ENCODE measurements at regions not wholly inside any gene's neighbourhood (a gene's known extent, or its start where the extent isn't known, plus 50 kb on each side); places are given as distances from the start of the nearest gene placed in this dataset.

DNA sequence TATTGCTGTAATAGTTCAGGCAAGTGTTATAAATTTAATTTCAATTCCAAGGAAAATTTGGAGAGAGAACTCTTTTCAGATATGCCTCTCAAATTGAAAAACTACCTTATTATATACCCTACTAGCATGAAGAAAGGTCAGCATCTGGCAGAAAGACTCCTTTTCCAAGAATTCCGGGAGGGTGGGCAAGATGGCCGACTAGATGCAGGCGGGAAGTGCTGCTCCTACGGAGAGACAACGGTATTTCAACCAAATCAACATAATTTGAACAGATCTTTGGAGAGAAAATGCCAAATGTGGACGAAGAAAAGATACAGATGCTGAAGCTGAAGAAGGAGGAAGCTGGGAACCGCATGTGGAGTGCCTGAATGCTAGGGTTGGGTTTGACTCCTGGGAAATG is 53.8 kb upstream of the INTU start:
- no peak for TF ChIP-seq POLR2AphosphoS5 (IDR thresholded peaks at IDR 0.05; ENCODE audit: insufficient read depth, low read depth, low read length)
- TF ChIP-seq CTCF (IDR thresholded peaks at IDR 0.05; ENCODE audit: extremely low read depth in 1 of 2, insufficient read depth in 1 of 2, low read depth in 1 of 2, low read length in 2 of 2) = no peak
- TF ChIP-seq, protein P1, sequence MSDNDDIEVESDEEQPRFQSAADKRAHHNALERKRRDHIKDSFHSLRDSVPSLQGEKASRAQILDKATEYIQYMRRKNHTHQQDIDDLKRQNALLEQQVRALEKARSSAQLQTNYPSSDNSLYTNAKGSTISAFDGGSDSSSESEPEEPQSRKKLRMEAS (IDR thresholded peaks at IDR 0.05; ENCODE audit: insufficient read depth, insufficient read length) = no peak
- TF ChIP-seq FOS (IDR thresholded peaks at IDR 0.05; ENCODE audit: borderline replicate concordance, insufficient read depth, low read length) = no peak
- TF ChIP-seq POLR2A (IDR thresholded peaks at IDR 0.05; ENCODE audit: low read depth, low read length) = no peak
- no peak for TF ChIP-seq EZH2 (IDR thresholded peaks at IDR 0.05; ENCODE audit: borderline replicate concordance, low read depth, low read length, severe bottlenecking)
- no peak for TF ChIP-seq MYC (IDR thresholded peaks at IDR 0.05; ENCODE audit: low read depth, low read length)
